Testis (tissue), 2 donors: ENCODE measurements at regions not wholly inside any gene's neighbourhood (a gene's known extent, or its start where the extent isn't known, plus 50 kb on each side); places are given as distances from the start of the nearest gene placed in this dataset.

Source experiments
- DNase-seq: peaks from one replicate; pipeline ENCODE4 v3.0.0-alpha.2; 2019
- H3K27ac ChIP-seq, 2 donors: fragments of 200-600 bp; sonication (generic); one replicate each; pipeline ENCODE4 v1.5.1; 2019
- H3K27me3 ChIP-seq: fragments of 200-600 bp; sonication (generic); one replicate; pipeline ENCODE4 v1.5.1; 2019
- H3K36me3 ChIP-seq: fragments of 200-600 bp; sonication (generic); one replicate; pipeline ENCODE4 v1.5.1; 2017; ENCODE audit warnings: low read depth; ENCODE audit errors: missing control alignments
- H3K4me1 ChIP-seq: fragments of 200-600 bp; sonication (generic); one replicate; pipeline ENCODE4 v1.5.1; 2019
- H3K4me3 ChIP-seq, 2 donors: fragments of 200-600 bp; sonication (generic); one replicate each; pipeline ENCODE4 v1.5.1; 2017 to 2019
- H3K9me3 ChIP-seq: fragments of 200-600 bp; sonication (generic); one replicate; pipeline ENCODE4 v1.5.1; 2017
- POLR2A ChIP-seq: fragments of 450-650 bp; IDR thresholded peaks from one replicate; pipeline ENCODE4 v1.6.1; 2017; ENCODE audit warnings: antibody characterized with exemption, mild to moderate bottlenecking, moderate library complexity
- WGBS, 2 donors: methylation state at CpG; one replicate each; pipeline ENCODE4 v1.1.5; 2018; 5-methylcytosine and 5-hydroxymethylcytosine counted together
- intact Hi-C: fragments of 100-400 bp; cut with DNase I; formaldehyde crosslinking; loops from one replicate; pipeline ENCODE4 v1.15.1; 2023; ENCODE audit warnings: low total_unique reads
- TF ChIP-seq, protein P1 (sequence below), 3 experiments: fragments of 450-650 bp in 2 of 3; fragments of 200-600 bp in 1 of 3; sonication (generic) in 1 of 3; IDR thresholded peaks; one replicate each; pipeline ENCODE4 v1.5.1; 2016 to 2019; ENCODE audit warnings: antibody characterized with exemption in 3 of 3, mild to moderate bottlenecking in 2 of 3, moderate library complexity in 1 of 3

DNA sequence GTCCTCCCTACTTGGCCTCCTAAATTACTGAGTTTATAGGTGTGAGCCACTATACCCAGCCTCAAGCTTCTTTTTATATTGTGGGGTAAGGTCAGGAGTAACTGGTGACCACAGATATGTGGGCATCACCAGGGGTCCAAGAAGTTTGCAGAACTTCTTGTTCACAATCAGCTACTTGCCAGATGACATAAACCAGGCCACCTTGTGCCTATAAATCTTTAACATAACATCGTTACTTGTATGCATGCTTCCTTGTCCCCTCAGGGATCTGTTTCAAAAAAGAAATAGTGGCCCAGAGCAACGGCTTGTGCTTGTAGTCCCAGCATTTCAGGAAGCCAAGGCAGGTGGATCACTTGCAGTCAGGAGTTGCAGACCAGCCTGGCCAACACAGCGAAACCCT, 115.1 kb upstream of the FAM174B start:
- H3K4me1 ChIP-seq, result no peaks in the 10 kb centered on the region
- DNase-seq, result no peak
- no peaks in the 10 kb centered on the region for H3K9me3 ChIP-seq
- no peaks in the 10 kb centered on the region for H3K27me3 ChIP-seq
- intact Hi-C loops, result no loop called here
- no peak overlapping the region for H3K27ac ChIP-seq
- WGBS, 2 donors, result 80 to 83% methylated on average over 3 of the region's 3 CpGs
- no peak for TF ChIP-seq POLR2A
- TF ChIP-seq, protein P1, sequence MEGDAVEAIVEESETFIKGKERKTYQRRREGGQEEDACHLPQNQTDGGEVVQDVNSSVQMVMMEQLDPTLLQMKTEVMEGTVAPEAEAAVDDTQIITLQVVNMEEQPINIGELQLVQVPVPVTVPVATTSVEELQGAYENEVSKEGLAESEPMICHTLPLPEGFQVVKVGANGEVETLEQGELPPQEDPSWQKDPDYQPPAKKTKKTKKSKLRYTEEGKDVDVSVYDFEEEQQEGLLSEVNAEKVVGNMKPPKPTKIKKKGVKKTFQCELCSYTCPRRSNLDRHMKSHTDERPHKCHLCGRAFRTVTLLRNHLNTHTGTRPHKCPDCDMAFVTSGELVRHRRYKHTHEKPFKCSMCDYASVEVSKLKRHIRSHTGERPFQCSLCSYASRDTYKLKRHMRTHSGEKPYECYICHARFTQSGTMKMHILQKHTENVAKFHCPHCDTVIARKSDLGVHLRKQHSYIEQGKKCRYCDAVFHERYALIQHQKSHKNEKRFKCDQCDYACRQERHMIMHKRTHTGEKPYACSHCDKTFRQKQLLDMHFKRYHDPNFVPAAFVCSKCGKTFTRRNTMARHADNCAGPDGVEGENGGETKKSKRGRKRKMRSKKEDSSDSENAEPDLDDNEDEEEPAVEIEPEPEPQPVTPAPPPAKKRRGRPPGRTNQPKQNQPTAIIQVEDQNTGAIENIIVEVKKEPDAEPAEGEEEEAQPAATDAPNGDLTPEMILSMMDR (IDR thresholded peaks at IDR 0.05), result no peak
- no peak overlapping the region for H3K4me3 ChIP-seq
- H3K36me3 ChIP-seq, result no peaks in the 10 kb centered on the region

DNA sequence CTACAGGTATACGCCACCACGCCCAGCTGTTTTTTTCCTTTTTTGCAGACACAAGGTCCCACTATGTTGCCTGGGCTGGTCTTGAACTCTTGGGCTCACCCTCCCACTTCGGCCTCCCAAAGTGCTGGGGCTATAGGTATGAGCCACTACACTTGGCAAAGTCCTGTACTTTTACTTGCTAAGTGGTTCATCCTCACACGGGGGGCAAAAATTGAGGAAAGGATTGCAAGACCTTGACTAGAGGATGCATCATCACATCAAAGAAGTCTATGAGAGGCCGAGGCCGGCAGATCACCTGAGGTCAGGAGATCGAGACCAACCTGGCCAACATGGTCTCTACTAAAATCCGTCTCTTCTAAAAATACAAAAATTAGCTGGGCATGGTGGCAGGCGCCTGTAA, 116.5 kb upstream of the FAM174B start:
- H3K9me3 ChIP-seq, result no peaks in the 10 kb centered on the region
- H3K36me3 ChIP-seq, result no peaks in the 10 kb centered on the region
- no peak for TF ChIP-seq POLR2A
- TF ChIP-seq, protein P1 (IDR thresholded peaks at IDR 0.05), result no peak
- intact Hi-C loops, result no loop called here
- no peak for DNase-seq
- no peaks in the 10 kb centered on the region for H3K4me1 ChIP-seq
- H3K4me3 ChIP-seq, result no peak overlapping the region
- WGBS, 2 donors, result 91 to 97% methylated on average over 9 of the region's 9 CpGs
- H3K27ac ChIP-seq, result no peak overlapping the region
- no peaks in the 10 kb centered on the region for H3K27me3 ChIP-seq

DNA sequence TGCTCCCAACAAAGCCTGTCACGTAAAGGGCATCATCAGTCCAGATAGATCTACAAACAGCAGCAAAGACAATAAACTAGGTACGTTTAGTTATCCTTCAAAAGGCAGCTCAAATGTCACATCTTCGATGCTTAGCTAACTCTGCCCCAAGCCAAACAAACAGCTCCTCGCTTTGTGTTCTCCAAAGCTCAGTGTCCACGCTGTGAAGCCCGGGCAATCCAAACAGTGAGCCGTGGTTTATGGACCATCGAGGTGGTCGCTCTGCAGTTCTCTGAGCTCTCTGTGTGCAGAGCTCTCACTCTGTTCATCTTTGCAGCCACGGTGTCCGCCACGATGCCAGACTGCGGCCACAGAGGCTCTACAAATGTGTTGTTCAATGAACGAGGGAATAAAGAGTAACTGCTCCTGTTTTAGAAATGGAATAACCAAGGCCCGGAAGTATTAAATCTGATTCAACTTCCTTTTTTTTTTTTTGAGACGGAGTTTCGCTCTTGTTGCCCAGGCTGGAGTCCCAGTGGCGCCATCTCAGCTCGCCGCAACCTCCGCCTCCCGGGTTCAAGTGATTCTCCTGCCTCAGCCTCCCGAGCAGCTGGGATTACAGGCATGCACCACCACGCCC, 117.2 kb upstream of the FAM174B start:
- intact Hi-C loops, result no loop called here
- WGBS, 2 donors, result 87 to 91% methylated on average over 24 of the region's 24 CpGs
- no peak overlapping the region for H3K27ac ChIP-seq
- no peaks in the 10 kb centered on the region for H3K4me1 ChIP-seq
- TF ChIP-seq POLR2A, result no peak
- TF ChIP-seq, protein P1 (IDR thresholded peaks at IDR 0.05), result no peak
- no peaks in the 10 kb centered on the region for H3K27me3 ChIP-seq
- H3K9me3 ChIP-seq, result no peaks in the 10 kb centered on the region
- no peak overlapping the region for H3K4me3 ChIP-seq
- H3K36me3 ChIP-seq, result no peaks in the 10 kb centered on the region
- DNase-seq, result no peak

DNA sequence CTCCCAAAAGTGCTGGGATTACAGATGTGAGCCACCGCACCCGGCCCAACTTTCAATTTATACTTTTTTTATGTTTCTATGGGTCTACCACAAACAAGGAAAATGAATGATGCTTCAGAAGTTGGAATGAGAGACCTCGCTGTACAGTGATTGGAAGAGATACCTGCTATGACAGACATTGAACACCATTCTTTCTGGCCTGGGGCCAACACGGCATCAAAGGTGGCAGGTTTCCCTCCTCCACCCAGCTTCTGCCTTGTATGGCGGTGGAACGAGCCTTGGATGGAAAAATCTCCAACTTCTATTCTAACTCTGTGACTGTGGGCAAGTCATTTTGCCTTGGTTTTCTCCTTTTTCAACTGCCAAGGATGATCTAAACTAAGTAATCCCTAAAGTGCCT, 117.8 kb upstream of the FAM174B start:
- Histone ChIP-seq H3K27me3 (no peaks in the 10 kb centered on the region), H3K36me3 (no peaks in the 10 kb centered on the region), H3K4me3 (no peak overlapping the region), H3K27ac (no peak overlapping the region), H3K9me3 (no peaks in the 10 kb centered on the region), H3K4me1 (no peaks in the 10 kb centered on the region)
- TF ChIP-seq, protein P1 (IDR thresholded peaks at IDR 0.05), result no peak
- TF ChIP-seq POLR2A, result no peak
- no peak for DNase-seq
- intact Hi-C loops, result no loop called here
- 92 to 93% methylated on average over 6 of the region's 6 CpGs for WGBS, 2 donors

DNA sequence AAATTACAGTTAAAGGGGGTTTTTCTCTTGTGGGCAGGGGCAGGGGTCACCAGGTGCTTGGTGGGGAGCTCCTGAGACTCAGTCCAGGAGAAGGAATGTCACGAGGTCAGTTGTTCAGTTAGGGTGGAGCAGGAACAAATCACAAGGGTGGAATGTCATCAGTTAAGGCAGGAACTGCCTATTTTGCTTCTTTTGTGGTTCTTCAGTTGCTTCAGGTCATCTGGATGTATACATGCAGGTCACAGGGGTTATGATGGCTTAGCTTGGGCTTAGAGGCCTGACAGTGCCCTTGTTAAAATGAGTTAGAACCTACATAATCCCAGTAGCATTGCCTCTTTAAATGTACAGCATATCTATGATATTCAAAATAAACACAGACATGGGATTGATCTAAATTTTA, 120.2 kb upstream of the CHD2 start:
- intact Hi-C loops, result no loop called here

More for the DNA sequence above, 120.2 kb upstream of the CHD2 start:
- no peak for DNase-seq
- Histone ChIP-seq H3K9me3 (no peaks in the 10 kb centered on the region), H3K36me3 (no peaks in the 10 kb centered on the region), H3K27ac (no peak overlapping the region), H3K27me3 (no peaks in the 10 kb centered on the region), H3K4me1 (no peaks in the 10 kb centered on the region), H3K4me3 (no peak overlapping the region)
- TF ChIP-seq POLR2A, result no peak
- TF ChIP-seq, protein P1 (IDR thresholded peaks at IDR 0.05), result no peak
- 88 to 89% methylated on average over 1 of the region's 1 CpG for WGBS, 2 donors
